ENCODE measurements at regions not wholly inside any gene's neighbourhood (a gene's known extent, or its start where the extent isn't known, plus 50 kb on each side); places are given as distances from the start of the nearest gene placed in this dataset.
"Not testable (repeated sequence)": the region's sequence is repeated elsewhere in the genome, so short reads cannot be mapped to it uniquely, and the experiment has no call there.

GRCh38 chr1:220475608-220476007, 52.3 kb upstream of the MARK1 start:
- DNase-seq, result not testable (repeated sequence)

DNA sequence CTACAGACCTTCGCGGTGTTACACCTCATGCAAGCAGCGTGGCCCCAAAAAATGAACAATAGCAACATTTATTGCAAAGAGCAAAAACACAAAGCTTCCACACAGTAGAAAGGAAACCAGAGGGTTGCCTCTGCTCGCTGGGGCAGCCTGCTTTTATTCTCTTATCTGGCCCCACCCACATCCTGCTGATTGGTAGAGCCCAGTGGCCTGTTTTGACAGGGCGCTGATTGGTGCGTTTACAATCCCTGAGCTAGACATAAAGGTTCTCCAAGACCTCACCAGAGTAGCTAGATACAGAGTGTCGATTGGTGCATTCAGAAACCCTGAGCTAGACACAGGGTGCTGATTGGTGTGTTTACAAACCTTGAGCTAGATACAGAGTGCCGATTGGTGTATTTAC, 52.8 kb upstream of the MARK1 start:
- DNase-seq, result not testable (repeated sequence)

DNA sequence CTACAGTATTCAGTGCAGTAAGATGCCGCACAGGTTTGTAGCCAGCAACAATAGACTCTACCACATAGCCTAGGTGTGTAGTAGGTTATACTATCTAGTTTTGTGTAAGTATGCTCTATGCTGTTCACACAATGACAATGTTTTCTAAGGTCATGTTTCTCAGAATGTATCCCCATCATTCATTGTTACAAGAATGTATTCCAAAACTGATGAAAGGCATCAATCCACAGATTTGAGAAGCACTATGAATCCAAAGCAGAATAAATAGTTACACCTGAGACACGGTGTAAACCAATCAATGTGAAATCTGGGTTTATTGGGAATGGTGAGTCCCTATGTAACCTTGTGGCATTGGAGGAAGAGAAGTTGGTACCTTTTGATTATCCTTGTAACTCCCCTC, 54.5 kb upstream of the MARK1 start:
- DNase-seq, result no peak

DNA sequence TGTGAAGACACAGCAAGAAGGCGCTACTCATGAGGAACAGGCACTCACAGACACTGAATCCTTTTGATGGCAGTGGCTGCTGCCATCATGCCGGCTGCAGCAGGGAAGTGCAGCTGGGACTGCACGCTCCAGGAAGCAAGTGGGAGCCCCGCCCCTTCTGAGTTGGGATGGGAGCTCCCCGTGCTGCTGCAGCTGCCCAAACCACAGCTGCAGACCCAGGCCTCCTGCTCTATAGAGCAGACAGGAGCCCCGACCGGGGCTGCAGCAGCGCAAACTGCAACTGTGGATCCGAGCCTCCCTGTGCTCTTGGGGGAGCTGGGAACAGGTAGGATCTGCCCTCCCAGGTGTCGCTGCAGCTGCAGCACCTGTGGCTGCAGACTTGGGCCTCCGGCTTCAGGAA, 65.2 kb upstream of the MARK1 start:
- DNase-seq, result peak; percentile 22

DNA sequence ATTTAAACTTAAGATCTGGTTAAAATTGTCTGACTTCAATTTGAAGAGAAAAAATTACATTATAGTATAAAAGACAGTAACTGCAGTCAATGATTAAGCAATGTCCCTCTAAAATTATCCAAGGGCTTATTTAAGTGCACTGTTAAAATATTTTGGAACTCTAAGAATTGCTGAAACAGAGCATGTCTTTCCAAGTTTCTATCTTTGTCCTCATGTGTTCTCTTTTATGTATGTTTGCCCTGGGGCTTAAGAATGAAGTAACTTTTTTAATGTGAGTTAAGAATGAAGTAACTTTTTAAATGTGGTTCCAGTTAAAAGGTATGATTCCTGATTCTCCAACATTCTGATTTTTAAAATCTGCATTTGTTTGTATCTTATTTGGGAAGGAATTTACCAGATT, 69.0 kb upstream of the MARK1 start:
- DNase-seq, result no peak

GRCh38 chr1:220457957-220458609, 69.9 kb upstream of the MARK1 start:
- no peak for DNase-seq

GRCh38 chr1:220455559-220455958, 72.4 kb upstream of the MARK1 start:
- no peak for DNase-seq

DNA sequence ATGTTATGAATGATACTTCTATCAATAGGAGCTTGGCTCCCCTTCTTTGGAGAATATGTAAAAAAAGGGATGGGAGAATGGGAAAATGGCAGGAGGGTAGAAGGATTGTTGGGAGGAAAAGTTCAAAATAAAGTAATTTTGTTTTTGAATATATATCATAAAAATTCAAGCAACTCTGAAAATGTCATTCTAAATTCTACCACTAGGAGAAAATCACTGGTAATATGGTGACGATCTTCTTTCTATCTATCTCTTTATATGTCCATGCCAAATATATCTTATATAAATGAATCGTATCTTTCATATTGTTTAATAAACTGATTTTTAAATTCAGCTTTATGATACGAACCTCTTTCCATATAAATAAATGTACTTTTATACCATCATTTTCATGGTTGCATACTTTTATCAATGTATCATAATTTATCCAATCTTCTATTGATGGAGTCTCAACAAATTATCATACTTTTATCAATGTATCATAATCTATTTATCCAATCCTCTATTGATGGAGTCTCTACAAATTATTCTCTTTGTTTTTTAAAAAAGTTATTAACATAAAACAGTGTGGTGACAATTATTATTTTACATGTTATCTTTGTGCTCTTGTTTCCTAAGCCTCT, 73.7 kb upstream of the MARK1 start:
- no peak for DNase-seq

DNA sequence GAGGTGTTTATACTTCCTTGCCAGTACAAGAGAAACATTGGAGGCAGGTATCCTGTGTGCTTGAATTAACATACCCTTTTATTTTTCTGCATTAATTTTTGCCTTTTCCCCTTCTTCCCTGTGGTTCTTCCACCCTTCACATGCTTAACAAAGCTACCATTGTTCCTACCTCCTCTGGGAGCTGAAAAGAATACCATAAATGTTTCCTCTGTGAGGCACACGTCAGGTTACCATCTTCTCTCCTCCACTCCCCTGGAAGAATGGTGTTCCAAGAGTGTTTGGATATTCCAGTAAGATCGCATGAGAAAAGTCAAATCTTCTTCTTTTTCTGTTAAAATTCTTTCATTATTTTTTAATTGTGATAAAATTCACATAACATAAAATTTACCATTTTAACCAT, 74.6 kb upstream of the MARK1 start:
- no peak for DNase-seq

GRCh38 chr1:220451532-220451931, 76.4 kb upstream of the MARK1 start:
- DNase-seq, result no peak

- no peak for DNase-seq
Observed at GRCh38 chr1:220450927-220451326, 77.0 kb upstream of the MARK1 start.

DNA sequence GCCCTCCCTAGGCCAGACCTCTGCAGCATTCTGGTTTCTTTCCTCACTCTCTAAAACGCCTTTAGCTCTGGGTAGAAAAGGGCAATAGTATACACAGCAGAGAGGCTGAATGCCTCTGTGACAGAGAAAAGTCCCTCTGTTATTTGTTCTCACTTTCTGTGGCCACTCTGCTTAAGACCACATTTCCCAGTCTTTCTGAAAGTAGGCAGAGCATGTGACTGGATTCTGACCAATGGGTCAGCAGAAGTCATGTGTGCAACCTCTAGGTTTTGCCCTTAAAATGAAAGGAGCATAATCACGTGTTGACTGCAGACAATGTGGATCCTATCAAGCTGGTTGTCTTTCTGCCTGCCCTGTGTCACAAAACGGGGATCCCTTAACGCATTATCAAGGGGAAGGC, 79.7 kb upstream of the MARK1 start:
- DNase-seq, result no peak

DNA sequence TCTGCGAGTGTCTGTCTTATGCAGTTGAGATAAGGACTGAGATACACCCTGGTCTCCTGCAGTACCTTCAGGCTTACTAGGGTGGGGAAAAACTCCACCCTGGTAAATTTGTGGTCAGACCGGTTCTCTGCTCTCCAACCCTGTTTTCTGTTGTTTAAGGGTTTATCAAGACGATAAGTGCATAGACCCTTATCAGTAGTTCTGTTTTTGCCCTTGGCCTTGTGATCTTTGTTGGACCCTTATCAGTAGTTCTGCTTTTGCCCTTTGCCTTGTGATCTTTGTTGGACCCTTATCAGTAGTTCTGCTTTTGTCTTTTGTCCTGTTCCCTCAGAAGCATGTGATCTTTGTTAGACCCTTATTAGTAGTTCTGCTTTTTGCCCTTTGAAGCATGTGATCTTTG, 83.3 kb upstream of the MARK1 start:
- not testable (repeated sequence) for DNase-seq

DNA sequence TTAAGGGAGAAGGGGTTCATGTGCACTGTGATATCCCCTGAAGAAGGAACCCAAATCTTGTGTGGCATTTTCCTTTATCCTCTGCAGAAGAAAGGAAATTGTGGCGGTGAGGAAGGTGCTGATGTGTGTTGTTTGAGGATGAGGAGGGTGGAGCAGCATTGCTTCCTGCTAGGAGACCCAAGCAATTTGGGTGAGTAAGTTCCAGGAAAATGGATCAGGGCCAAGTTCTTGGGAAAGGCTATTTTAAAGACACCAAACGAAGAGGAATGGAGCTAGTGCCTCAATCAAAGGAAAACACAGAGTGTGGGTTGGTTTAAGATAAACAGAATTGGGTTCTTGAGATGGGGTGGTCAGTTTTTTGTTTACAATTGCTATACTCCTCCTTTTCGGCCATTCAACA, 86.7 kb upstream of the MARK1 start:
- no peak for DNase-seq

DNA sequence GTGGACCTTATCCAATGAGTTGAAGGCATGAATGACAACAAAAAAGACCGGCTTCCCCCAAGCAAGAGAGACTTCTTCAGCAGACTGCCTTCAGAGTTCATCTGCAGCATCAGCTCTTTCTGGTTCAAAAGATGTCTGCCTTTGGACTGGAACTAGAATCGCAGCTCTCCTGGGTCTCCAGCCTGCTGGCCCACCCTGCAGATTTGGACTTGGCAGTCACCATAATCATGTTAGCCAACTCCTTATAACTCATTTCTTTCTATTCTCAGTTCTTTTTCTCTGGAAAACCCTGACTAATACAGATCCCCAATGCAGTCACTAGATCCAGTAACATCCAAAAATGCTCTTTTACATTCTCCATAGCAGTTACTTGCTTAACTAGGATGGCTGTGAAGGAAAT, 89.2 kb upstream of the MARK1 start:
- no peak for DNase-seq

GRCh38 chr1:220432408-220432807, 95.5 kb upstream of the MARK1 start:
- DNase-seq, result no peak

DNA sequence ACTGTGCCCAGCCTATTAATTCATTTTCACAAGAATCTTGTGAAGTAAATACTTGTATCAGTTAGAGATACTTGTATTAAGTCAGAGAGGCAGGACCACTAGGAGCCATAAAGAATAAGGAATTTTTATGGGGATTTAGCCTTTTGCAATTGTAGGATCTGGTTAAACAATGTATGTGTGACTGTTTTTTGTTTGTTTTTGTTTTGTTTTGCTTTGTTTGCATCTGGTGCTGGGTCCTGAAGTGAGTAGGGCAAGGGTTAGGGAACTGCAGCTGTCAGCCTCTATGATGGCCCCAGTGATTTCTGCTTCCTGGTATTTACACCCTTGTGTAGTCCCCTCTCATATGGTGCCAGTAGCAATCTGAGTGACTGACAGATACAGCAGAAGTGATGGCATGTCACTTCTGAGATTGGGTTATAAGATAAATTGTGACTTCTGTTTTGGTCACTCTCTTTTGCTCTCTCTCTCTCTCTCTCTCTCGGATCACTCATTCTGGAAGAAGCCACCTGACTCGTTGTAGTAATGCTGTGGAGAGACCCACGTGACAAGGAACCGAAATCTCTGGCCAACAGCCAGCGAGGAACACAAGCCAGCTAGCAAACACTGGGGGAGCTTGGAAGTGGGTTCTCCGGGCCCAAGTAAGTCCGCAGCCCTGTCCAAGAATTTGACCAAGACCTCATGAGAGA, 96.2 kb upstream of the MARK1 start:
- DNase-seq, result no peak

- DNase-seq, result no peak
Observed at GRCh38 chr1:220430586-220430985, 97.3 kb upstream of the MARK1 start.

GRCh38 chr1:220430059-220430458, 97.9 kb upstream of the MARK1 start:
- DNase-seq, result no peak

GRCh38 chr1:220426989-220427388, 100.9 kb upstream of the MARK1 start:
- DNase-seq, result no peak

GRCh38 chr1:220425852-220426251, 102.1 kb upstream of the MARK1 start:
- DNase-seq, result no peak

DNA sequence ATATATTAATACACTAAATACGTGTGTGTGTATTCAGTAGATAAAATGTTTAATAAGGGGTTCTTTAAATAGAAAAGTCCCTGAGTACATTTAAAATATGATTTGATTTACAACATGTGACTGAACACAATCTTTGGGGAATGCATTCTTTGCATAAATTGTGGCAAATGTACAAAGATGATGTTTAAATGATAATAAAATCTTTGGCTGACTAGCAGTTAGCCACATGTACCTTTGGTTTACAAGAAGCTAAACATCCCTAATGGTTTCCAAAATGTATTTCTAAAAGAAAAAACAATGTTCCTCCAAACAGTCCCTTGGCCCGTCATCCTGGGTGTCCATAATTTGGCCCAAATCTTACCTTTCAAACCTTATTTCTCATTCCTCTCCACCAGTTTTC, 106.4 kb upstream of the MARK1 start:
- DNase-seq, result no peak

GRCh38 chr1:220420726-220421125, 107.2 kb upstream of the MARK1 start:
- peak; percentile 18 for DNase-seq

DNA sequence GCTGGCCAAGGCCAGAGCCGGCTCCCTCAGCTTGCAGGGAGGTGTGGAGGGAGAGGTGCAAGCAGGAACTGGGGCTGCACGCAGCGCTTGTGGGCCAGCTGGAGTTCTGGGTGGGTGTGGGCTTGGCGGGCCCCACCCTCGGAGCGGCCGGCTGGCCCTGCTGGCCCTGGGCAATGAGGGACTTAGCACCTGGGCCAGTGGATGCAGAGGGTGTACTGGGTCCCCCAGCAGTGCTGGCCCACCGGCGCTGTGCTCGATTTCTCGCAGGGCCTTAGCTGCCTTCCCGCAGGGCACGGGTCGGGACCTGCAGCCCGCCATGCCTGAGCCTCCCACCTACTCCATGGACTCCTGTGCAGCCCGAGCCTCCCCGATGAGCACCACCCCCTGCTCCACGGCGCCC, 115.6 kb upstream of the MARK1 start:
- not testable (repeated sequence) for DNase-seq

GRCh38 chr1:220410611-220411010, 117.3 kb upstream of the MARK1 start:
- DNase-seq, result no peak
